GM18499 (cell line): ENCODE measurements at regions not wholly inside any gene's neighbourhood (a gene's known extent, or its start where the extent isn't known, plus 50 kb on each side); places are given as distances from the start of the nearest gene placed in this dataset.
"Not testable (repeated sequence)": the region's sequence is repeated elsewhere in the genome, so short reads cannot be mapped to it uniquely, and the experiment has no call there.

Experiments
- ATAC-seq: cut with Tn5 transposase; IDR thresholded peaks from one replicate; pipeline ENCODE4 v1.9.1; 2021; ENCODE audit warnings: moderate number of reproducible peaks; ENCODE audit not compliant: insufficient read depth, unreplicated experiment

DNA sequence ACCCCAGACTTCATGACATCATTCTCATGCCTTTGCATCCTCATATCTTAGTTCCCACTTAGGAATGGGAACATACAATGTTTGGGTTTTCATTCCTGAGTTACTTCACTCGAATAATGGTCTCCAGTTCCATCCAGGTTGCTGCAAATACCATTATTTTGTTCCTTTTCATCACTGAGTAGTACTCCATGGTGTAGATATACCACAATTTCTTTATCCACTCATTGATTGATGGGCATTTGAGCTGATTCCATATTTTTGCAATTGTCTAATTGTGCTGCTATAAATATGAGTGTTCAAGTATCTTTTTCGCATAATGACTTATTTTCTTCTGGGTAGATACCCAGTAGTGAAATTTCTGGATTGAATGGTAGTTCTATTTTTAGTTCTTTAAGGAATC is 1026.8 kb downstream of the STPG2 start:
- no peak for ATAC-seq

GRCh38 chr4:97121493-97121892 is 1021.8 kb downstream of the STPG2 start:
- no peak for ATAC-seq

DNA sequence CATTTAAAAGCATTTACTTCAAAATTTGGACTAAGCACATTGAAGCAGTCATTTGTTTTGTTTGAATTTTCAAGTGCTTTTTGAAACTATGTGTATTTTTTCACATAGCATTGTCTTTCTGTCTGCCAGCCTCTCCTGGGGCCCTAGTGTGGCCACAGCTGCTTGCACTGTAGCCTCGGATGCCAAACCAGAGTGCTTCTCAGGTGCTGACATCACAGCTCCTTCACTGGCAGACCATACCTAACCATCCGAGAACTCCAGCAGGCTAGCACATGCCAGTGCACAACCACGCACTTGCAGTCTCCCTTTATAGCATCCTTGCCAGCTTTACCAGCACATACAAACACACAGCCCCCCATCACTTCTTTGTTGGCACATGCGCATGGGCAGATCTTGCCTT is 1019.7 kb downstream of the STPG2 start:
- ATAC-seq: no peak

- no peak for ATAC-seq
Measured at GRCh38 chr4:97132435-97132834, 1010.8 kb downstream of the STPG2 start.

GRCh38 chr4:97134456-97134855 is 1008.8 kb downstream of the STPG2 start:
- ATAC-seq: no peak

- ATAC-seq: no peak
Measured at GRCh38 chr4:97139791-97140190, 1003.5 kb downstream of the STPG2 start.

GRCh38 chr4:97140545-97140944 is 1002.7 kb downstream of the STPG2 start:
- no peak for ATAC-seq

DNA sequence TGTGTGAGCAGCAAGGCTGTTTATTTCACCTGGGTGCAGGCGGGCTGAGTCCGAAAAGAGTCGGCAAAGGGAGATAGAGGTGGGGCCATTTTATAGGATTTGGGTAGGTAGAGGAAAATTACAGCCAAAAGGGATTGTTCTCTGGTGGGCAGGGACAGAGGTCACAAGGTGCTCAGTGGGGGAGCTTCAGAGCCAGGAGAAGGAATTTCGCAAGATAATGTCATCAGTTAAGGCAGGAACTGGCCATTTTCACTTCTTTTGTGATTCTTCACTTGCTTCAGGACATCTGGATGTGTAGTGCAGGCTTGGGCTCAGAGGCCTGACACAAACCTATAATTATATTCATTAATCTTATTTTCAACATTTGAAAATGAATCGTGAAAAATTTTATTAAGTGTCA is 1001.9 kb downstream of the STPG2 start:
- not testable (repeated sequence) for ATAC-seq

- no peak for ATAC-seq
Measured at GRCh38 chr4:97142410-97142809, 1000.9 kb downstream of the STPG2 start.

DNA sequence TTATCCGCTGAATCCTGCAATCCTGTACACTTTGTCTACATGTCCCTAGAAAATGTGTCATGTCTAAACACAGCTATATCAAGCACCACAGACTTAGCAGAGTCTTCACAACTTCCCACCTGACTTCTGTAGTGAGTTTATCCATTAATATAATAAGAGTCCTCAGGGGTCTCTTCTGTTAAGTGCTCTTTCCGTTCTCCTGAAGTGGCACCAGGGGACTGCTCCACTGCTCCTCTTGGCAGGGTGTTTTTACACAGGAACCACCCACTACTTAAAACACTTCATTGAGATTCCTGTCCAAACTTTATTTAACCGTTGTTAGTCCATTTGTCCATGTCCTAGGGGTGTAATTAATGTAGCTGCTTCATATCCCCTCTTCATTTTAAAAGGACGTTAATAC is 1000.4 kb downstream of the STPG2 start:
- no peak for ATAC-seq

DNA sequence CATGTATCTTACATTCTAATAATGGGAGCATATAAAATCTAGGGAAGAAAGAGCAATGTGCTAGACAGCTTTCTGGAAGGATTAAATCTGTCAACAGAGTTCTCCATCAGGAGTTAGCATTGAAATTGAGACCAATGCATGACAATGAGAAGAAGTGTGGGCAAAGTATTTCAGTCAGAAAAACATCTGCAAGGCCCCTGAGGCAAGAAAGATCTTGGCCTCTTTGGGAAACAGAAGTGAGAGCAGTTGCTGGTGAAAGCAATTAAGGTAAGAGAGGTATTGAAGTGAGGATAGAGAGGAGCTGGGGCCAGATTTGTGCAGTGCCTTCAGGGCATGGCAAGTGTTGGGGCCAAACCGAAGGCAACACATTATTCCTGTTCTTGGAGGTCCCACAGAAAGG is 999.1 kb downstream of the STPG2 start:
- no peak for ATAC-seq

GRCh38 chr4:97150966-97151365 is 992.3 kb downstream of the STPG2 start:
- ATAC-seq: no peak

- ATAC-seq: no peak
Measured at GRCh38 chr4:97152149-97152548, 991.1 kb downstream of the STPG2 start.

DNA sequence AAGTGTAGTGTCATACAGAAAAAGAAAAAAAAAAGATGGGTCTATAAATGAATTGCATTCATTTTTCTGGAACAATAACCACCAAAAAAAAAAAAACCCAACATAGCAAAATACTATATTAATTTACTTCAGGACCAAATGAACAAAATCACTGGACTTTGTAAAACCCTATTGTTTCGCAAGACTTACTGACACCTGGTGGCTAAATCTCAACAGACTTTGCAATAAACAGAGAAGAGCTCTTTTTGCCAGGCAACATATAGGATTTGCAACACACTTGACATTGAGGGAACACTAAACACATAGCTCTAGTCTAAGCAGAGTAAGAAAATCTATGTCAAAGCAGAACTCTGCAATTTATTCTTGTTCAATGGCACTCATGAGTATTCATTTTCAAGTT is 990.2 kb downstream of the STPG2 start:
- ATAC-seq: no peak

DNA sequence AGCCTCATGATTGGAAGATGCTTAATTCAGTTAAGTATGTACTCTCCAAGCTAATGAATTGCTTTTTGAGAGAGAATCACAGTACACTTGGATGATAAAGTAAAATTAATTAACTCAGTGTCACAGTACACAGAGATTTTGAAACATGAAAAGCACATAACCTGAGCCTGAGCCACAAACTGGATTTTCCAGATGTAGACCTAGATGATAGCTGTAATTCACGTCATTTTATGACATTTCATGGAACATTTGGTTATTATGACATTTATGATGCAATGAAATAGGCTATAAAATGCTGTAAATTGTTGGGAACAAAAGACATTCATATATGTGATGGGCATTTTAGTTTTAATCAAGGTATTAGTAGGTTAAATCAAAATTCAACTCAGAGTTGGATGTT is 983.7 kb downstream of the STPG2 start:
- ATAC-seq: no peak

DNA sequence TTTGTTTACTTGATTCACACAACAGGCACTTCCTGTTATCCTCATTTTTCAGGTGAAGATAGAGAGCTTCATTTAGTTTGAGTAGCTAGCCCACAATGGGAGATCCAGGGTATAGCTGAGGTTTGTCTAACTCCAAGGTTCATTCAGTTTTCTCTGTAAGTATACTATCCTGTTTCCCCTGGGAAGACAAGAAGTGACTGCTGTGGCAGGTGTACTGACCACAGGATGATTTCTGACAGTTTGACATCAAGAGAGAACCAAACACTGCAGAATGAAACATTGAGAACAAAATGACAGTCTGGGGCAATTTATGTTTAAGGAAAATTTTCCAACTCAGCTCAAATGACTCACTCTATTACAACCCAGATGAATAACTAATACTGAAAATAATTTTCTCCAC is 958.0 kb downstream of the STPG2 start:
- ATAC-seq: no peak

DNA sequence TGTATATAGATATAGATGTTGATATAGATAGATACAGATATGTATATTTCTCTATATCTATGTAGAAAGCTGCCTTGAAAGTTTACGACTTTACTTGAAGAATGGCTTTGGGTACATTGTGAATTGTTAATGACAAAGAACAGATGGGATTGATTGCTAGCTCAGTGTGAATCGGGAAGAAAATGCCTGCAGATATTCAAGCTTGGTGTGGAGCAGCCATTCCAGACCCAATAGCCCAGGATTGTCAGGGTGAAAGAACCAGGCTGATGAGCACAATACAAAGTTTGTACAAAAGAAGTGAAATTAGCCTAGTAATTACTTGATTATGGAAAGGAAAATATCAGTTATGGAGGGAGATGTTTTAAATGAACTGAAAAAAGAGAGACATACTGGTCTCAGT is 946.2 kb downstream of the STPG2 start:
- no peak for ATAC-seq

GRCh38 chr4:97208749-97209148 is 934.5 kb downstream of the STPG2 start:
- no peak for ATAC-seq

DNA sequence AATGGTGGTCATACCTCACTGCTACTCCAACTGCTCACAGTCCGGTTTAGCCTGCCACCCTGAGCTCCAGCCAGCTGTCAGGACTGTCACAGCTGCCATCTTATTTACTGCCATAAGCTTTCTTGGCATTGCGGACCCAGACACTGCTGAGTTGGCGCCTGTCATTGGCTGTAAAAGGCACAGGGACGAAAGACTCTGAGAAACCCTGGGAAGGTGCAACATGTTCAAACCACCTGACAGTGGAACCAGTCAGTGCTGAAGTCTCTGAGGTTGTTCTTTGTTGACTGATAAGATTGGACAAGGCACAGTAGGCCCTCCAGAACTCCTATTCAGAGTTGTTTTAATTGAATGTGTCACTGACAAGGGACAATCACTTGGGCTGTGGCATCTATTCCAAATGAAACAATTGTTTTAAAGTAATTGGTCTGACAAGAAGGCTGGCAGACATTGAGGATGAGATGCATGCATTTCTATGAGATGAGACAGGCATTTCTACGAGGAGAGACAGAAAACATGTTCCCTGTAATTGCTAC is 927.8 kb downstream of the STPG2 start:
- no peak for ATAC-seq

DNA sequence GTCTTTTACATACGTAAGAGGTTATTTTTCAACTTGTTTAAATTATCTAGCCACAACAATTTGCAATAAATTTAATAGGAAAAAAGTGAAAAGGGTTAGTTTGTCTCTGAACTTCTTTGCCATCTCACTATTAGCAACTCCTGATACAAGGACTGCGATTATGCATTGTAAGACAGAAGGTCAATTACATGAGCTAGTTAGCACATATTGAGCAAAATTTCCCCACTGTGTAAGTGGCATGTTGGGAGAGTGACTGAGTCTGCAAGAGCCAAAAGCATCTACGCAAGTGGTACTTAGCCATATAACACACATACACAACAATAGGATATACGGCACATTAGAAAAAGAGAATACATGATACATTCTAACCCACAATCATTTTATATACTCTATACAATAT is 927.2 kb downstream of the STPG2 start:
- ATAC-seq: no peak

GRCh38 chr4:97235521-97235920 is 907.8 kb downstream of the STPG2 start:
- no peak for ATAC-seq

DNA sequence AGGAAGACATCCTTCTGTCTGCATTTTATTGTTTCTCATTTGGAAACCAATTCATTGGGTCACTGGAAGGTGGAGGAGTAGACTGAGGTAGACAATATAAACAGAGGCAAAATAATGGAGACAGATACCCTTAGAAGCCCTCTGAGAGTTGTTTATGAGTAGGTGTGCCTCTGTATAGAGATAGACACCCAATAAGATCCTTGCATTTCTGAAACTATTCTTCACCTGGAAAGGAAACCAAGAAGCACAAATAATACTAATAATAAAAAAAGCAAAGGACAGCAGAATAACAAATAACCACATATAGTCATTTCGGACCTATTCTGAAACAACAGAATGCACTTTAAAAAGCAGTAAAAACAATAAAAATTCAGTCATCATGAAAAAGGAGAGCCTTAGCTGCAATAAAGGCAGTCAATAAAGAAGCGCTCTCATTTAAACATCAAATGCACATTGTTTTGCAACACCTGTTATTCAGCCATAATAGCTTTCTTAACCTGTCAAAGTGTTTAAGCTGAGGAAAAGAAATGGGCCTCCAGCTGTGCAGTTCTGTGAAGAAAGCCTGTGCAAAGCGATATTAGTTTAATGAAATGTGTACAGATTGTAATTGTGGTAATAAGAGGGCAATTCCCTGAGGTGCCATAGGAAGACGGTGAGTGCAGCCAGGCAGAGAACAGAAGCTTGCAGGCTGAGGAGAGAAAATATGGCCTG is 904.2 kb downstream of the STPG2 start:
- no peak for ATAC-seq

GRCh38 chr4:97239667-97239997 is 903.6 kb downstream of the STPG2 start:
- ATAC-seq: no peak
